ENCODE measurements at regions not wholly inside any gene's neighbourhood (a gene's known extent, or its start where the extent isn't known, plus 50 kb on each side); places are given as distances from the start of the nearest gene placed in this dataset.

DNA sequence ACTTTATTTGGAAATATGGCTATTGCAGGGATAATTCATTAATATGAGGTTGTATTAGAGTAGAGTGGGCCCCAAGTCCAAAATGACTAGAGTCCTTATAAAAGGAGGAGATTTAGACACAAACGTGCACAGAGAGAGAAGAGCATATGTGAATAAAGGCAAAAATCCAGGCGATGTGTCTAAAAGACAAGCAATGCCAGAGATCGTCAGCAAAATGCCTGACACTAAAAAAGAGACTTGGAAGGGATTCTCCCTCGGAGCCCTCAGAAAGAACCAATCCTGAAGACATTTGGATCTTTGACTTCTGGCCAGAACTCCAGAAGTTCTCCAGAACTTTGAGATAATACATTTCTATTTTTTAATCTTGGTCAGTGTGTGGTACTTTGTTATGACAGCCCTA, 472.1 kb downstream of the NLGN4X start:
- TF ChIP-seq, protein P1, sequence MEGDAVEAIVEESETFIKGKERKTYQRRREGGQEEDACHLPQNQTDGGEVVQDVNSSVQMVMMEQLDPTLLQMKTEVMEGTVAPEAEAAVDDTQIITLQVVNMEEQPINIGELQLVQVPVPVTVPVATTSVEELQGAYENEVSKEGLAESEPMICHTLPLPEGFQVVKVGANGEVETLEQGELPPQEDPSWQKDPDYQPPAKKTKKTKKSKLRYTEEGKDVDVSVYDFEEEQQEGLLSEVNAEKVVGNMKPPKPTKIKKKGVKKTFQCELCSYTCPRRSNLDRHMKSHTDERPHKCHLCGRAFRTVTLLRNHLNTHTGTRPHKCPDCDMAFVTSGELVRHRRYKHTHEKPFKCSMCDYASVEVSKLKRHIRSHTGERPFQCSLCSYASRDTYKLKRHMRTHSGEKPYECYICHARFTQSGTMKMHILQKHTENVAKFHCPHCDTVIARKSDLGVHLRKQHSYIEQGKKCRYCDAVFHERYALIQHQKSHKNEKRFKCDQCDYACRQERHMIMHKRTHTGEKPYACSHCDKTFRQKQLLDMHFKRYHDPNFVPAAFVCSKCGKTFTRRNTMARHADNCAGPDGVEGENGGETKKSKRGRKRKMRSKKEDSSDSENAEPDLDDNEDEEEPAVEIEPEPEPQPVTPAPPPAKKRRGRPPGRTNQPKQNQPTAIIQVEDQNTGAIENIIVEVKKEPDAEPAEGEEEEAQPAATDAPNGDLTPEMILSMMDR (IDR thresholded peaks at IDR 0.05; ENCODE audit: borderline replicate concordance, extremely low read depth, insufficient read depth) = no peak
- Histone ChIP-seq H3K9me3 (ENCODE audit: control insufficient read depth in 2 of 3, insufficient read depth in 1 of 3, low read length in 3 of 3) (no peaks in the 10 kb centered on the region), H3K27ac (ENCODE audit: low read depth in 2 of 2, low read length in 2 of 2) (no peak overlapping the region), H3K4me1 (ENCODE audit: control insufficient read depth in 2 of 3, insufficient read depth in 2 of 3, low read depth in 1 of 3, low read length in 3 of 3) (no peaks in the 10 kb centered on the region), H3K27me3 (ENCODE audit: control insufficient read depth, insufficient read depth, low read length) (no peaks in the 10 kb centered on the region), H3K4me3 (ENCODE audit: low read length in 3 of 3) (no peak overlapping the region), H3K36me3 (ENCODE audit: control insufficient read depth in 2 of 3, insufficient read depth in 3 of 3, low read length in 3 of 3) (no peaks in the 10 kb centered on the region), H3K9ac (ENCODE audit: low read length in 3 of 3) (no peak overlapping the region)
- DNase-seq (no peak), FAIRE-seq (no peak)
- intact Hi-C loops (cut with DNase I) = no loop called here

DNA sequence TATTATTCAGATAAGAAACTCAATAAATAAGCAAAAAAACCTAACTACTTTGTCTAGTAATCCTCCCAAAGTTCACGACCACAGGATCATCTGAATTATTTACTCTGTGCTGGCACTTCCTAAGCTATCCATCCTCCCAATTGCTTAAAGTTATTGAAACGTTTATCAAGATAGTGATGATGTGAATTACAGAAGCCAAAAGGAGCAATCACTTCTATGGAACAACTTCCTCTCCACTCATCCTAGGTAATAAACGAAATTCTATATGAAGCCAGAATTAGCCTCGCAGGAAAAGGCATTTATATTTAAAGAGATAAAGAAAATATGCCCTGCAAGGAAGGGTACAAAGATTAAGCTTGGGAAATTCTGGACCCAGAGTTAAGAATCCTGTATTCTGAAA, 475.4 kb downstream of the NLGN4X start:
- no peak overlapping the region for H3K4me3 ChIP-seq (ENCODE audit: low read length in 3 of 3)
- no peak overlapping the region for H3K9ac ChIP-seq (ENCODE audit: low read length in 3 of 3)
- H3K27ac ChIP-seq (ENCODE audit: low read depth in 2 of 2, low read length in 2 of 2) = no peak overlapping the region
- FAIRE-seq = no peak
- H3K27me3 ChIP-seq (ENCODE audit: control insufficient read depth, insufficient read depth, low read length) = no peaks in the 10 kb centered on the region
- H3K36me3 ChIP-seq (ENCODE audit: control insufficient read depth in 2 of 3, insufficient read depth in 3 of 3, low read length in 3 of 3) = no peaks in the 10 kb centered on the region
- DNase-seq = no peak
- TF ChIP-seq, protein P1 (IDR thresholded peaks at IDR 0.05; ENCODE audit: borderline replicate concordance, extremely low read depth, insufficient read depth) = no peak
- no peaks in the 10 kb centered on the region for H3K9me3 ChIP-seq (ENCODE audit: control insufficient read depth in 2 of 3, insufficient read depth in 1 of 3, low read length in 3 of 3)
- intact Hi-C loops (cut with DNase I) = no loop called here
- H3K4me1 ChIP-seq (ENCODE audit: control insufficient read depth in 2 of 3, insufficient read depth in 2 of 3, low read depth in 1 of 3, low read length in 3 of 3) = no peaks in the 10 kb centered on the region

DNA sequence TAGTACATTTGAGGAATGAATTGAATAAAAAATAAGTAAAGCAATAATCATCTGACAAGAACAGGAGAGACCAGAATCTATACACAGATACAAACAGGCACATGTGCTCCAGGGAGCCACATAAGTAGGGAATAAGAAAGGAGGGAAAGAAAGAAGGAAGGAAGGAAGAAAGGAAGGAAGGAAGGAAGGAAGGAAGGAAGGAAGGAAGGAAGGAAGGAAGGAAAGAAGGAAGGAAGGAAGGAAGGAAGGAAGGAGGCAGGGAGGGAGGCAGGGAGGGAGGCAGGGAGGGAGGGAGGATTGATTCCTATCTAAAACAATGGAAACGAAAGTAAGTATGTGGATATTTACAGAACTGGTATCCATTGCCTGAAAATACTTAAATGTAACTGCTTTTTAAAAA, 475.8 kb downstream of the NLGN4X start:
- Histone ChIP-seq H3K27ac (ENCODE audit: low read depth in 2 of 2, low read length in 2 of 2) (no peak overlapping the region), H3K4me3 (ENCODE audit: low read length in 3 of 3) (no peak overlapping the region), H3K36me3 (ENCODE audit: control insufficient read depth in 2 of 3, insufficient read depth in 3 of 3, low read length in 3 of 3) (no peaks in the 10 kb centered on the region), H3K9ac (ENCODE audit: low read length in 3 of 3) (no peak overlapping the region), H3K9me3 (ENCODE audit: control insufficient read depth in 2 of 3, insufficient read depth in 1 of 3, low read length in 3 of 3) (no peaks in the 10 kb centered on the region), H3K27me3 (ENCODE audit: control insufficient read depth, insufficient read depth, low read length) (no peaks in the 10 kb centered on the region), H3K4me1 (ENCODE audit: control insufficient read depth in 2 of 3, insufficient read depth in 2 of 3, low read depth in 1 of 3, low read length in 3 of 3) (no peaks in the 10 kb centered on the region)
- FAIRE-seq (no peak), DNase-seq (no peak)
- TF ChIP-seq, protein P1 (IDR thresholded peaks at IDR 0.05; ENCODE audit: borderline replicate concordance, extremely low read depth, insufficient read depth) = no peak
- intact Hi-C loops (cut with DNase I) = no loop called here

- Histone ChIP-seq H3K9me3 (ENCODE audit: control insufficient read depth in 2 of 3, insufficient read depth in 1 of 3, low read length in 3 of 3) (no peaks in the 10 kb centered on the region), H3K36me3 (ENCODE audit: control insufficient read depth in 2 of 3, insufficient read depth in 3 of 3, low read length in 3 of 3) (no peaks in the 10 kb centered on the region), H3K9ac (ENCODE audit: low read length in 3 of 3) (no peak overlapping the region), H3K4me3 (ENCODE audit: low read length in 3 of 3) (no peak overlapping the region), H3K27ac (ENCODE audit: low read depth in 2 of 2, low read length in 2 of 2) (no peak overlapping the region), H3K4me1 (ENCODE audit: control insufficient read depth in 2 of 3, insufficient read depth in 2 of 3, low read depth in 1 of 3, low read length in 3 of 3) (no peaks in the 10 kb centered on the region), H3K27me3 (ENCODE audit: control insufficient read depth, insufficient read depth, low read length) (no peaks in the 10 kb centered on the region)
- FAIRE-seq (no peak), DNase-seq (no peak)
- TF ChIP-seq, protein P1 (IDR thresholded peaks at IDR 0.05; ENCODE audit: borderline replicate concordance, extremely low read depth, insufficient read depth) = no peak
- intact Hi-C loops (cut with DNase I) = no loop called here
Observed at GRCh38 chrX:5748586-5749150, 480.0 kb downstream of the NLGN4X start.
